Liver (tissue), 7 donors: ENCODE measurements at regions not wholly inside any gene's neighbourhood (a gene's known extent, or its start where the extent isn't known, plus 50 kb on each side); places are given as distances from the start of the nearest gene placed in this dataset.

Experiments used
- DNase-seq: peaks from one replicate; pipeline ENCODE4 v3.0.0-alpha.2; 2017; ENCODE audit warnings: low spot score
- H3K27ac ChIP-seq, 2 donors: one replicate each; pipeline ENCODE4 v1.7.0; 2013; ENCODE audit warnings: inconsistent platforms in 2 of 2, low read length in 2 of 2, control low read depth in 1 of 2, low read depth in 1 of 2, mild to moderate bottlenecking in 1 of 2
- H3K27me3 ChIP-seq, 4 donors: one replicate each; pipeline versions ENCODE4 v1.6.1 to v1.7.0; 2013; ENCODE audit warnings: low read length in 3 of 4, inconsistent platforms in 1 of 4, mild to moderate bottlenecking in 1 of 4, moderate library complexity in 1 of 4; ENCODE audit not compliant: control insufficient read depth in 4 of 4, insufficient read depth in 4 of 4
- H3K36me3 ChIP-seq, 4 donors: one replicate each; pipeline versions ENCODE4 v1.6.1 to v1.7.0; 2013; ENCODE audit warnings: low read length in 3 of 4, mild to moderate bottlenecking in 3 of 4, low read depth in 1 of 4, moderate library complexity in 1 of 4; ENCODE audit not compliant: control insufficient read depth in 4 of 4, insufficient read depth in 3 of 4
- H3K4me1 ChIP-seq, 4 donors: one replicate each; pipeline versions ENCODE4 v1.6.1 to v1.7.0; 2013; ENCODE audit warnings: low read length in 3 of 4, mild to moderate bottlenecking in 3 of 4, moderate library complexity in 1 of 4; ENCODE audit not compliant: control insufficient read depth in 4 of 4, insufficient read depth in 4 of 4
- H3K4me3 ChIP-seq, 3 donors: one replicate each; pipeline versions ENCODE4 v1.6.1 to v1.7.0; 2013; ENCODE audit warnings: low read length in 3 of 3, control low read depth in 1 of 3, low read depth in 1 of 3, mild to moderate bottlenecking in 1 of 3
- H3K9ac ChIP-seq, 2 donors: one replicate each; pipeline ENCODE4 v1.7.0; 2013; ENCODE audit warnings: low read length in 2 of 2, mild to moderate bottlenecking in 2 of 2, moderate library complexity in 2 of 2, control low read depth in 1 of 2, low read depth in 1 of 2
- H3K9me3 ChIP-seq, 4 donors: one replicate each; pipeline versions ENCODE4 v1.6.1 to v1.7.0; 2013; ENCODE audit warnings: low read length in 3 of 4; ENCODE audit not compliant: control insufficient read depth in 4 of 4
- ATF3 ChIP-seq: IDR thresholded peaks from 2 replicates; pipeline ENCODE4 v1.6.1; 2016; ENCODE audit warnings: antibody characterized with exemption
- CTCF ChIP-seq: fragments of 150-350 bp; IDR thresholded peaks from 2 replicates; pipeline ENCODE4 v1.5.1; 2017; ENCODE audit warnings: improper control_type of control experiment, low read depth, low read length; ENCODE audit not compliant: missing input control
- EGR1 ChIP-seq, 2 donors: IDR thresholded peaks; 2 replicates each; pipeline ENCODE4 v1.6.1; 2016 to 2018; ENCODE audit warnings: antibody characterized with exemption in 2 of 2, low read depth in 2 of 2
- FOXA1 ChIP-seq: IDR thresholded peaks from 2 replicates; pipeline ENCODE4 v1.6.1; 2016; ENCODE audit warnings: antibody characterized with exemption
- FOXA2 ChIP-seq: IDR thresholded peaks from 2 replicates; pipeline ENCODE4 v1.6.1; 2016; ENCODE audit warnings: antibody characterized with exemption
- GABPA ChIP-seq, 2 donors: IDR thresholded peaks in 1 of 2; conservative IDR thresholded peaks in 1 of 2; 2 replicates each; pipeline ENCODE4 v1.6.1; 2016; ENCODE audit warnings: antibody characterized with exemption in 2 of 2, mild to moderate bottlenecking in 1 of 2, moderate library complexity in 1 of 2
- HNF4A ChIP-seq, 2 donors: conservative IDR thresholded peaks; 2 replicates each; pipeline ENCODE4 v1.6.1; 2016; ENCODE audit warnings: antibody characterized with exemption in 2 of 2, mild to moderate bottlenecking in 2 of 2
- HNF4G ChIP-seq: IDR thresholded peaks from 2 replicates; pipeline ENCODE4 v1.6.1; 2016; ENCODE audit warnings: antibody characterized with exemption
- MAX ChIP-seq: IDR thresholded peaks from 2 replicates; pipeline ENCODE4 v1.6.1; 2016; ENCODE audit warnings: antibody characterized with exemption
- NR2F2 ChIP-seq: IDR thresholded peaks from 2 replicates; pipeline ENCODE4 v1.6.1; 2016; ENCODE audit warnings: antibody characterized with exemption
- RAD21 ChIP-seq, 2 donors: IDR thresholded peaks; 2 replicates each; pipeline ENCODE4 v1.6.1; 2016; ENCODE audit warnings: antibody characterized with exemption in 2 of 2, mild to moderate bottlenecking in 2 of 2
- REST ChIP-seq: IDR thresholded peaks from 2 replicates; pipeline ENCODE4 v1.6.1; 2016; ENCODE audit warnings: antibody characterized with exemption, mild to moderate bottlenecking
- RXRA ChIP-seq, 2 donors: IDR thresholded peaks; 2 replicates each; pipeline ENCODE4 v1.6.1; 2017 to 2018; ENCODE audit warnings: antibody characterized with exemption in 2 of 2, mild to moderate bottlenecking in 1 of 2
- SP1 ChIP-seq: IDR thresholded peaks from 2 replicates; pipeline ENCODE4 v1.6.1; 2018; ENCODE audit warnings: antibody characterized with exemption, mild to moderate bottlenecking
- TAF1 ChIP-seq: conservative IDR thresholded peaks from 2 replicates; pipeline ENCODE4 v1.6.1; 2016; ENCODE audit warnings: antibody characterized with exemption, mild to moderate bottlenecking
- YY1 ChIP-seq: IDR thresholded peaks from 2 replicates; pipeline ENCODE4 v1.6.1; 2016; ENCODE audit warnings: antibody characterized with exemption, mild to moderate bottlenecking
- ZBTB33 ChIP-seq: IDR thresholded peaks from 2 replicates; pipeline ENCODE4 v1.6.1; 2016; ENCODE audit warnings: antibody characterized with exemption
- donor health status: healthy.
- donor health status: healthy.
- donor health status: healthy.
- donor health status: healthy.

GRCh38 chr2:234741976-234742375 is 209.8 kb upstream of the SH3BP4 start:
- no peaks in the 10 kb centered on the region for H3K36me3 ChIP-seq
- H3K4me1 ChIP-seq, result no peaks in the 10 kb centered on the region
- no peak for DNase-seq
- no peak overlapping the region for H3K4me3 ChIP-seq
- TF ChIP-seq YY1, result no peak
- TF ChIP-seq CTCF, result no peak
- TF ChIP-seq TAF1, result no peak
- TF ChIP-seq FOXA1, result no peak
- no peak for TF ChIP-seq HNF4A (conservative IDR thresholded peaks at IDR 0.05)
- TF ChIP-seq NR2F2, result no peak
- no peak for TF ChIP-seq REST
- TF ChIP-seq MAX, result no peak
- no peak for TF ChIP-seq ZBTB33
- no peak for TF ChIP-seq RXRA (IDR thresholded peaks at IDR 0.05)
- TF ChIP-seq FOXA2, result no peak
- no peak for TF ChIP-seq EGR1 (IDR thresholded peaks at IDR 0.05; ENCODE audit: low read depth in 2 of 2)
- no peak for TF ChIP-seq RAD21 (IDR thresholded peaks at IDR 0.05)
- no peak for TF ChIP-seq HNF4G
- no peak overlapping the region for H3K9ac ChIP-seq
- H3K27ac ChIP-seq, result no peak overlapping the region
- no peaks in the 10 kb centered on the region for H3K27me3 ChIP-seq
- no peaks in the 10 kb centered on the region for H3K9me3 ChIP-seq

- Histone ChIP-seq H3K27ac (no peak overlapping the region), H3K36me3 (no peaks in the 10 kb centered on the region), H3K4me3 (no peak overlapping the region), H3K4me1 (no peaks in the 10 kb centered on the region), H3K27me3 (no peaks in the 10 kb centered on the region), H3K9me3 (peaks cover 0 to 2% (median 0%) of the 10 kb centered on the region in 4 donors), H3K9ac (no peak overlapping the region)
- no peak for DNase-seq
- TF ChIP-seq HNF4A (conservative IDR thresholded peaks at IDR 0.05), result no peak
- TF ChIP-seq GABPA (IDR thresholded peaks at IDR 0.05 in 1 of 2, conservative IDR thresholded peaks at IDR 0.05 in 1 of 2), result no peak
- no peak for TF ChIP-seq TAF1
- no peak for TF ChIP-seq RXRA (IDR thresholded peaks at IDR 0.05)
- TF ChIP-seq ATF3, result no peak
- no peak for TF ChIP-seq RAD21 (IDR thresholded peaks at IDR 0.05)
- no peak for TF ChIP-seq SP1
- no peak for TF ChIP-seq REST
- TF ChIP-seq EGR1 (IDR thresholded peaks at IDR 0.05; ENCODE audit: low read depth in 2 of 2), result no peak
- no peak for TF ChIP-seq FOXA1
- TF ChIP-seq ZBTB33, result no peak
- no peak for TF ChIP-seq HNF4G
- no peak for TF ChIP-seq MAX
- no peak for TF ChIP-seq YY1
Measured at GRCh38 chr2:234739061-234739460, 212.8 kb upstream of the SH3BP4 start.
